ENCODE measurements at regions not wholly inside any gene's neighbourhood (a gene's known extent, or its start where the extent isn't known, plus 50 kb on each side); places are given as distances from the start of the nearest gene placed in this dataset.

DNA sequence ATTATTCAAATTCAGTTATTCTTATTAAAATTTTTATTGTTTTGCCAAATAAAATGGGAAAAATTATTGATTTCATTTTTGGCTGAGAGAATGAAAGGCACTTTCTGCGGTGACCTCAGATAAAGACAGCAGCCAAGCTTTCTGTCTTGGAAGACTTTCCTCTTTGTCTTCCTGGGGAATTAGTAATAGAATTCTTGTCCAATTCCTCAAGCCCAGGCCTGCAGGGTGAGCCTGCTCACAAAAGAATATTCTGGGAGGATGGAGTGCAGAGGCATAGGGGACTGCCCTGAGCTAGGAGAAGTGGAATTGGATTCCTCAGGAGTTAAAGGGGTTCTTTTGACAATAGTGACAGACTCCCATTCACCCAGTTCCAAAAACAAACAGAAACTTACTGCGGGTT is 614.5 kb upstream of the ADGRL2 start (continued):
- TF ChIP-seq NR2F2 (IDR thresholded peaks at IDR 0.05) = no peak
- TF ChIP-seq GABPA (IDR thresholded peaks at IDR 0.05 in 1 of 2, conservative IDR thresholded peaks at IDR 0.05 in 1 of 2) = no peak
- no peak for TF ChIP-seq FOXA1 (IDR thresholded peaks at IDR 0.05)

DNA sequence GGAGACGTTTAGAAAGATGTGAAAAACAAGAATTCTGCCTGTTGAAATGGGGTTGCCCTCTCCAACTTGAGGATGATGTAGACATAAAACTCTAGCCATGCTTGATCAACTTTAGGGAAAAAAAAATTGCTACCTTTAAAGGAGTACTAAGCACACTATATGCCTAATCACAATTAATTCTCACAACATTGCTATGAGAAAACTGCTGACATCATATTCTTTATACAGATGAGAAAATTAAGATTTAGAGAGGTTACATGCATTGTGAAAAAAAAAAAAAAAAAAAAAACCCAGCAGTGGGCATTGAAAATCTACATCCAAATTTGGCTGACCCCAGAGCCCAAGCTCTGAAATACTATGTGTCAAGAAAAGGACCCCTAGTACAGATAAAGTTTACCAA is 617.2 kb upstream of the ADGRL2 start:
- Histone ChIP-seq H3K27me3 (ENCODE audit: control insufficient read depth in 4 of 4, insufficient read depth in 4 of 4, low read length in 3 of 4) (no peaks in the 10 kb centered on the region), H3K4me3 (ENCODE audit: low read depth in 1 of 3, low read length in 3 of 3) (no peak overlapping the region), H3K27ac (ENCODE audit: low read depth in 1 of 2, low read length in 2 of 2) (no peak overlapping the region), H3K9me3 (ENCODE audit: control insufficient read depth in 4 of 4, low read length in 3 of 4) (peaks cover 0 to 4% (median 0%) of the 10 kb centered on the region in 4 donors), H3K4me1 (ENCODE audit: control insufficient read depth in 4 of 4, insufficient read depth in 4 of 4, low read length in 3 of 4) (no peaks in the 10 kb centered on the region), H3K36me3 (ENCODE audit: control insufficient read depth in 4 of 4, insufficient read depth in 3 of 4, low read depth in 1 of 4, low read length in 3 of 4) (no peaks in the 10 kb centered on the region), H3K9ac (ENCODE audit: low read depth in 1 of 2, low read length in 2 of 2) (no peak overlapping the region)
- no peak for DNase-seq (ENCODE audit: low spot score)
- TF ChIP-seq NR2F2 (IDR thresholded peaks at IDR 0.05) = no peak
- TF ChIP-seq ATF3 (IDR thresholded peaks at IDR 0.05) = no peak
- no peak for TF ChIP-seq YY1 (IDR thresholded peaks at IDR 0.05)
- TF ChIP-seq SP1 (IDR thresholded peaks at IDR 0.05) = no peak
- TF ChIP-seq, protein P1, sequence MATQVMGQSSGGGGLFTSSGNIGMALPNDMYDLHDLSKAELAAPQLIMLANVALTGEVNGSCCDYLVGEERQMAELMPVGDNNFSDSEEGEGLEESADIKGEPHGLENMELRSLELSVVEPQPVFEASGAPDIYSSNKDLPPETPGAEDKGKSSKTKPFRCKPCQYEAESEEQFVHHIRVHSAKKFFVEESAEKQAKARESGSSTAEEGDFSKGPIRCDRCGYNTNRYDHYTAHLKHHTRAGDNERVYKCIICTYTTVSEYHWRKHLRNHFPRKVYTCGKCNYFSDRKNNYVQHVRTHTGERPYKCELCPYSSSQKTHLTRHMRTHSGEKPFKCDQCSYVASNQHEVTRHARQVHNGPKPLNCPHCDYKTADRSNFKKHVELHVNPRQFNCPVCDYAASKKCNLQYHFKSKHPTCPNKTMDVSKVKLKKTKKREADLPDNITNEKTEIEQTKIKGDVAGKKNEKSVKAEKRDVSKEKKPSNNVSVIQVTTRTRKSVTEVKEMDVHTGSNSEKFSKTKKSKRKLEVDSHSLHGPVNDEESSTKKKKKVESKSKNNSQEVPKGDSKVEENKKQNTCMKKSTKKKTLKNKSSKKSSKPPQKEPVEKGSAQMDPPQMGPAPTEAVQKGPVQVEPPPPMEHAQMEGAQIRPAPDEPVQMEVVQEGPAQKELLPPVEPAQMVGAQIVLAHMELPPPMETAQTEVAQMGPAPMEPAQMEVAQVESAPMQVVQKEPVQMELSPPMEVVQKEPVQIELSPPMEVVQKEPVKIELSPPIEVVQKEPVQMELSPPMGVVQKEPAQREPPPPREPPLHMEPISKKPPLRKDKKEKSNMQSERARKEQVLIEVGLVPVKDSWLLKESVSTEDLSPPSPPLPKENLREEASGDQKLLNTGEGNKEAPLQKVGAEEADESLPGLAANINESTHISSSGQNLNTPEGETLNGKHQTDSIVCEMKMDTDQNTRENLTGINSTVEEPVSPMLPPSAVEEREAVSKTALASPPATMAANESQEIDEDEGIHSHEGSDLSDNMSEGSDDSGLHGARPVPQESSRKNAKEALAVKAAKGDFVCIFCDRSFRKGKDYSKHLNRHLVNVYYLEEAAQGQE (IDR thresholded peaks at IDR 0.05) = no peak
- 72% methylated on average over 1 of the region's 1 CpG for WGBS

GRCh38 chr1:81183051-81183450 is 617.7 kb upstream of the ADGRL2 start:
- Histone ChIP-seq H3K36me3 (ENCODE audit: control insufficient read depth in 4 of 4, insufficient read depth in 3 of 4, low read depth in 1 of 4, low read length in 3 of 4) (no peaks in the 10 kb centered on the region), H3K27ac (ENCODE audit: low read depth in 1 of 2, low read length in 2 of 2) (no peak overlapping the region), H3K27me3 (ENCODE audit: control insufficient read depth in 4 of 4, insufficient read depth in 4 of 4, low read length in 3 of 4) (no peaks in the 10 kb centered on the region), H3K9me3 (ENCODE audit: control insufficient read depth in 4 of 4, low read length in 3 of 4) (peaks cover 0 to 4% (median 0%) of the 10 kb centered on the region in 4 donors), H3K9ac (ENCODE audit: low read depth in 1 of 2, low read length in 2 of 2) (no peak overlapping the region), H3K4me3 (ENCODE audit: low read depth in 1 of 3, low read length in 3 of 3) (no peak overlapping the region), H3K4me1 (ENCODE audit: control insufficient read depth in 4 of 4, insufficient read depth in 4 of 4, low read length in 3 of 4) (no peaks in the 10 kb centered on the region)
- 73% methylated on average over 6 of the region's 6 CpGs for WGBS
- no peak for DNase-seq (ENCODE audit: low spot score)
- TF ChIP-seq NR2F2 (IDR thresholded peaks at IDR 0.05) (no peak), GABPA (IDR thresholded peaks at IDR 0.05 in 1 of 2, conservative IDR thresholded peaks at IDR 0.05 in 1 of 2) (no peak), ZBTB33 (IDR thresholded peaks at IDR 0.05) (no peak), FOXA1 (IDR thresholded peaks at IDR 0.05) (no peak), TAF1 (conservative IDR thresholded peaks at IDR 0.05) (no peak), HNF4A (conservative IDR thresholded peaks at IDR 0.05) (no peak), JUND (IDR thresholded peaks at IDR 0.05) (no peak), EGR1 (IDR thresholded peaks at IDR 0.05; ENCODE audit: low read depth in 2 of 2) (no peak), RAD21 (IDR thresholded peaks at IDR 0.05) (no peak)
- TF ChIP-seq, protein P2, sequence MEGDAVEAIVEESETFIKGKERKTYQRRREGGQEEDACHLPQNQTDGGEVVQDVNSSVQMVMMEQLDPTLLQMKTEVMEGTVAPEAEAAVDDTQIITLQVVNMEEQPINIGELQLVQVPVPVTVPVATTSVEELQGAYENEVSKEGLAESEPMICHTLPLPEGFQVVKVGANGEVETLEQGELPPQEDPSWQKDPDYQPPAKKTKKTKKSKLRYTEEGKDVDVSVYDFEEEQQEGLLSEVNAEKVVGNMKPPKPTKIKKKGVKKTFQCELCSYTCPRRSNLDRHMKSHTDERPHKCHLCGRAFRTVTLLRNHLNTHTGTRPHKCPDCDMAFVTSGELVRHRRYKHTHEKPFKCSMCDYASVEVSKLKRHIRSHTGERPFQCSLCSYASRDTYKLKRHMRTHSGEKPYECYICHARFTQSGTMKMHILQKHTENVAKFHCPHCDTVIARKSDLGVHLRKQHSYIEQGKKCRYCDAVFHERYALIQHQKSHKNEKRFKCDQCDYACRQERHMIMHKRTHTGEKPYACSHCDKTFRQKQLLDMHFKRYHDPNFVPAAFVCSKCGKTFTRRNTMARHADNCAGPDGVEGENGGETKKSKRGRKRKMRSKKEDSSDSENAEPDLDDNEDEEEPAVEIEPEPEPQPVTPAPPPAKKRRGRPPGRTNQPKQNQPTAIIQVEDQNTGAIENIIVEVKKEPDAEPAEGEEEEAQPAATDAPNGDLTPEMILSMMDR (IDR thresholded peaks at IDR 0.05; ENCODE audit: low read depth, low read length, missing input control) = no peak

Data from liver (tissue), 8 donors.